ENCODE measurements at regions not wholly inside any gene's neighbourhood (a gene's known extent, or its start where the extent isn't known, plus 50 kb on each side); places are given as distances from the start of the nearest gene placed in this dataset.

GRCh38 chr1:216818284-216818683 is 95.1 kb upstream of the ESRRG start:
- Mint-ChIP-seq H3K4me1 (no peaks in the 10 kb centered on the region), H3K4me3 (no peak overlapping the region), H3K36me3 (ENCODE audit: low read depth) (no peaks in the 10 kb centered on the region), H3K27ac (no peak overlapping the region), H3K27me3 (no peaks in the 10 kb centered on the region), H3K9me3 (no peaks in the 10 kb centered on the region)
- intact Hi-C loops (cut with micrococcal nuclease) = no loop called here
- ChIA-PET POLR2A (no interaction called here), CTCF (no interaction called here)
- TF ChIP-seq CTCF (IDR thresholded peaks at IDR 0.05) = no peak
- DNase-seq = no peak
- ATAC-seq (ENCODE audit: low read depth) = no peak

GRCh38 chr1:216815260-216816131 is 92.3 kb upstream of the ESRRG start:
- intact Hi-C loops (cut with micrococcal nuclease) = no loop called here
- Mint-ChIP-seq H3K4me1 (no peaks in the 10 kb centered on the region), H3K36me3 (ENCODE audit: low read depth) (no peaks in the 10 kb centered on the region), H3K4me3 (no peak overlapping the region), H3K27ac (no peak overlapping the region), H3K9me3 (no peaks in the 10 kb centered on the region), H3K27me3 (no peaks in the 10 kb centered on the region)
- ChIA-PET POLR2A (no interaction called here), CTCF (no interaction called here)
- ATAC-seq (ENCODE audit: low read depth) (no peak), DNase-seq (no peak)
- TF ChIP-seq CTCF (IDR thresholded peaks at IDR 0.05) = no peak

- ATAC-seq (ENCODE audit: low read depth) (no peak), DNase-seq (no peak)
- no peak for TF ChIP-seq CTCF (IDR thresholded peaks at IDR 0.05)
- intact Hi-C loops (cut with micrococcal nuclease) = no loop called here
- Mint-ChIP-seq H3K4me1 (no peaks in the 10 kb centered on the region), H3K36me3 (ENCODE audit: low read depth) (no peaks in the 10 kb centered on the region), H3K9me3 (no peaks in the 10 kb centered on the region), H3K27me3 (no peaks in the 10 kb centered on the region), H3K27ac (no peak overlapping the region), H3K4me3 (no peak overlapping the region)
- POLR2A ChIA-PET = no interaction called here
- CTCF ChIA-PET = no interaction called here
Observed at GRCh38 chr1:216814576-216815259, 91.5 kb upstream of the ESRRG start.

GRCh38 chr1:216812966-216813365 is 89.7 kb upstream of the ESRRG start:
- no peaks in the 10 kb centered on the region for H3K36me3 Mint-ChIP-seq (ENCODE audit: low read depth)
- intact Hi-C loops (cut with micrococcal nuclease) = no loop called here
- no peak for DNase-seq
- no peak overlapping the region for H3K27ac Mint-ChIP-seq
- no peaks in the 10 kb centered on the region for H3K9me3 Mint-ChIP-seq
- no peaks in the 10 kb centered on the region for H3K4me1 Mint-ChIP-seq
- POLR2A ChIA-PET = no interaction called here
- no peak for ATAC-seq (ENCODE audit: low read depth)
- TF ChIP-seq CTCF (IDR thresholded peaks at IDR 0.05) = no peak
- CTCF ChIA-PET = no interaction called here
- H3K4me3 Mint-ChIP-seq = no peak overlapping the region
- no peaks in the 10 kb centered on the region for H3K27me3 Mint-ChIP-seq

- H3K36me3 Mint-ChIP-seq (ENCODE audit: low read depth) = no peaks in the 10 kb centered on the region
- intact Hi-C loops (cut with micrococcal nuclease) = no loop called here
- H3K27ac Mint-ChIP-seq = no peak overlapping the region
- ChIA-PET CTCF (no interaction called here), POLR2A (no interaction called here)
- DNase-seq (no peak), ATAC-seq (ENCODE audit: low read depth) (no peak)
- H3K27me3 Mint-ChIP-seq = no peaks in the 10 kb centered on the region
- no peaks in the 10 kb centered on the region for H3K9me3 Mint-ChIP-seq
- no peak overlapping the region for H3K4me3 Mint-ChIP-seq
- no peaks in the 10 kb centered on the region for H3K4me1 Mint-ChIP-seq
- no peak for TF ChIP-seq CTCF (IDR thresholded peaks at IDR 0.05)
Observed at GRCh38 chr1:216809649-216810048, 86.4 kb upstream of the ESRRG start.

Measured in activated B cell treated with CpG ODN at 0.5 μM for 24 hours (primary cell).